ENCODE measurements at regions not wholly inside any gene's neighbourhood (a gene's known extent, or its start where the extent isn't known, plus 50 kb on each side); places are given as distances from the start of the nearest gene placed in this dataset.

DNA sequence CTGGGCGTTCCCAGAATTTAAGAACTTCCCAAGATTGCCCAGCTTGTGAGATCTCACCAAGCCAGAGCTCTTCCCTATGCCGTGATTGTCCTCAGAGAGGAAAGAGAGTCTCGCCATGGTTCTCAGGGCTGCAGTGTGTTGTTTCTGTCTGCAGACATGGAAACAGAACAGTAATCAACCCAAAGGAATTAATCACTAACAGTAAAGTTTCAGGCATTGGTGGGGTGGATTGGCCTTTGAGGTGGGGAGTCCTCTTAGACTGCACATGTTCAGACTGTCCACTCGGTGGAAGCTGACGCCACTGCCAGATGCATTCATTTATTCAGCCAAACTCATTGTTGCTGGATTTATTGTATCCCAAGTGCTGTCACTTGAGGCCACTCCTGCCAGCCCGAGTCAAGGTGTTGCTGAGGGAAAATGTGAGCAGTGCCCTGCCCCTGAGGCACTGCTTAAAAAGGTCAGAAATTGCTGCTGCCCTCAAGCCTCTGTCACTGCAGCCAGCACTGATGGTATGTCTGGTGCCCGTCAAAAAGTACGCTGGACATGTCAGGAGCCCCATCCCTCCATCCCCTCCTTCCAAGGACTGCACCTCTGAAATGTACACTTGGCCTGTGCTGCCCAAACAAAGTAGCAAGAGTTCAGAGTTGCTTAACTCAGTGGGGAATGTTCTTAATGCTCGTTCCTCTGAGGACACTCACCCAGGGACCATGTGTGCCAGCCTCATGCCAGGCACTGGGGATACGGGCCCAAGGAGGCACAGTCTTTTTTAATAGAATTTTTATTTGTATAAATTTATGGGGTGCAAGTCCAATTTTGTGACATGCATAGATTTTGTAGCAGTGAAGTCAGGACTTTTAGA lies 201.0 kb downstream of the GLI2 start:
- no peak for DNase-seq (ENCODE audit: low read depth in 2 of 2)

DNA sequence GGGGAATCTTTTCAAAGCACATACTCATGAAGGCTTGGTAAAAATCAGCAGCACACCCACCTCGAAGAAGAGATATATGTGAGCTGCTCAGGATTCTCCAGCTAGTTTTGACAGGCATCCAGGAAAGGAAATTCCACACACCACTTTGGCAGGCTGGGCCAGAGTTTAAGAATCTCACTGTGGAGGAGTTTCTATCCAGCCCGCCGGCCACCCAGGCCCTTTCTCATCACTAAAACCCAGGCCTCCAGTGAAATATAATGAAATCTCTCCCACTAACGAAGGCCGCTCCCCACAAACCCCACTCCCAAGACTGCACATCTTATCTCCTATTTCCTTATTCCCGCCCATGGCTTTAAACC lies 202.0 kb downstream of the GLI2 start:
- no peak for DNase-seq (ENCODE audit: low read depth in 2 of 2)

DNA sequence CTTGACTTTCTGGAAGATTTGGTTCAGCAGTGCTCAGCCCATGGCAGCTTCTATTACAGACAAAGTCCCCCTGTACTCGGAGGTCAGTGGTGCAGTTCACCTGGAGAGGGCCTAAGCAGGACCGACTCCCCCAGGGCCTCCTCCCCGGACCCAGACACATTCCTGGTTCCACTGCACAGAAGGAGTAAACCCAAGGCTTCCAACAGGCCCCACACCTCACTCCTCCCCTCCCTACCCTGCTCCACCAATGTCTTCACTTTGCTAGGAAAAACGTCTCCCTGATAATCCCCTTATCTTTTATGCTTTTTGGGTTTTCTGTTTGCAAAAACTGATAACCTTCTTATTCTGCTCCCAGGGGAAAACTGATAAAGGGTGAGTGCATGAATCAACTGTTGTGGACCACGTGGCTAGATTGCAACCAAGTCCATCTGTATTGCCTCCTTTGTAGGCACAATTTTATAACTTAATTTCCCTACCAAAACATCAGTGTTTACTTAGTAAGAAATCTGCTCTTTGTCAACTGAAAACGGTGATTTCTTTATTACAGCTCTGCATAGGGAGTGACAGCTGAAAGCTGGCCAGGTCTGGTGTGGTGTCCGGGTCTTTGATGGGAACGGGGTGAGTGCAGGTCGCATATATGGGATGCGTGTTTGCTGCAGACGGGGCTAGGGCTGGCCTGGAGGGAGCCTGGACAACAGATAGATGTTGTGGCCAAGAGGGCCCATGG lies 202.5 kb downstream of the GLI2 start:
- DNase-seq (ENCODE audit: low read depth in 2 of 2), result no peak

DNA sequence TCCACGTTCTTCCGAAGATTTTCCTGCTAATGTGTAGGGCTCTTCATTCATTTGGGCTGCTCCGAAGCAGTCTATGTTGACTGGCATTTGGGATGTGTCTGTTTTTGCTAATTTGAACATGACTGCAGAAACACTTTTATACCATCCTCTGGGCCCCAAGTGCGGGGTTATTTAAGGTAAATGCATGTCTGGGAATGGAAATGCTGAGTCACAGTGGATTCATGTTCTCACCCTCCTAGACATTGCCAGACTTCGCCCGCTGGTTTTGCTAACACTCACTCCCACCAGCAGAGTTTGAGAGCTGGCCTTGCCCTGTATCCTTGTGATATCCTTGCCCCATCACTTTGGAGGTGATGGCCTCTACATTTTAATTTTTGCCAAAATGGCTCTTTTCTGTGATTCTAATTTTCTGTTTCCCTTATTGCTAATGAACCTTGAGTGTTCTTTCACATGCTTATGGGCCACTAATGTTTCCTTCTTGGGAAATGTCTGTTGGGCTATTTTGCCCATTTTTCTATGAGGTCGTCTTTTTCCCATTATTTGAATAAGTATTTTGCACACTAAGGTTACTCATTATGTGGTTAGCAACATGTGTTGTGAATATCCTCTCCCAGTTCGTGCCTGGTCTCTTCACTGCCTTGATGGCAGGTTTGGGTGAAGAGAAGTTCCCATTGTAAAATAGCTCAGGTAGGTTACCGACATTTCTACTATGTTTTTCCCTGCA lies 204.1 kb downstream of the GLI2 start:
- DNase-seq (ENCODE audit: low read depth in 2 of 2), result no peak

DNA sequence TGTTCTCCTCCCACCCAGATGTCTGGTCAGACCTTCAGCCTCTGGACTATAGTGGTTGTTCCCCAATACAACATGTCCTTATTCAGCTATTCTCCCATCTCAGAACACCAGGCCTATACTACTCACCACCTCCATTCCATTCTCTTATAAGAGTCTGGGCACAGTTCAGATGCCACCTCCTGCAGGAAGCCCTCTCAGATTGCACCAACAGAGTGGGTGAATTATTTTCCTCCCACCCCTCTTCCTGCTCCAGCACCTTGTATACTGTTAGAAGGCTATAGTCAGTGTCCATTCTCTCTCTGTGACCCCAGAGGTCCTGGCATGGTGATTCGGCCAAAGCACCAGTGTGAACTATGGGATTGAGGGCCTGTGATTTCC lies 204.6 kb downstream of the GLI2 start:
- DNase-seq (ENCODE audit: low read depth in 2 of 2), result no peak

DNA sequence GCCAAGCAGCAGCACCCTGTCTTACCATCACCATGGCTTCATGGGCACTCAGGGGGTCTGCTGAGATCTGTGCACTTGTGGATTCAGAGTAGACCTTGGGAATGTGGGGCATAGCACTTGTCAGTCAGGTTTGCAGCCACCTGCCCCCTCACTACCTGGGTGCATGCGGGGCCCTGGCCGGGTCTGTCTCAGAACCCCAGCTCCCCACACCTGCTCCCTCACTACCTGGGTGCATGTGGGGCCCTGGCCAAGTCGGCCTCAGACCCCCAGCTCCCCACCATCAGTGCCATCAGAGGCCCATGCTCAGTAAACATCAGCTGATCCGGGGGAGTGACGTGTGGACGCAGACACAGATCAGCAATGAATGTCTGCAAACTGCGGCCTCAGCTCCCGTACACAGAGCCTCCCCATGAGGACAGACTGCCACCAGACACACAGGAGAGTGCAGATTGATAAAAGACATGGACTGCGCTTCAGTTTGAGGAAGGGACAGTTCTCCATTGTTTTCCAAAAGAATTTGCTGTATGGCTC lies 205.1 kb downstream of the GLI2 start:
- DNase-seq (ENCODE audit: low read depth in 2 of 2), result no peak

DNA sequence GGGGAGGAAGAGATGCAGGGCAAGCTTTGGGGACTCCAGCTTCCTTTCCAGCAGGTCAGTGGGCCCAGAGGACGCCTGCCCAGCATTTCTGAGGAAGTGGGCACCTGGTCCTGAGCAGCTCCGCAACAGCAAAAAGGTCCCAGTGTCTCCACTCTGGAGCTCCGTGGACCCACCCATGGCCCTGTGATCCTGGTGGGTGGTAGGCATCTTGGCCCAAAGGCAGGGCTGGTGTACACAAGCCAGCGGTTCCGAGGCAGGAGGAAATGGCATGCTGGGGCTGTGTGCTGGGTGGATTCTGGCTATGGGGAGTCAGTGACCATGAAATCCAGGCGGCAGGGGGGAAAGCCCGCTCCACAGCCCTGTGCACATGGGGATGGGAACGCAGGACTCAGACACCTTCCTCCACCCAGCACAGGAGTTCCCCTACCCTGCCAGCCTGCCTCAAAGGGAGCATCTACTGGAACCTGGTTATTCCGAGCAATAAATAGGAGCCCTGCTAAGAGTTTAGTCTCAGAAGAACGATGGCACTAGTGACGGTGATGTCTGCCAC lies 206.0 kb downstream of the GLI2 start:
- no peak for DNase-seq (ENCODE audit: low read depth in 2 of 2)

DNA sequence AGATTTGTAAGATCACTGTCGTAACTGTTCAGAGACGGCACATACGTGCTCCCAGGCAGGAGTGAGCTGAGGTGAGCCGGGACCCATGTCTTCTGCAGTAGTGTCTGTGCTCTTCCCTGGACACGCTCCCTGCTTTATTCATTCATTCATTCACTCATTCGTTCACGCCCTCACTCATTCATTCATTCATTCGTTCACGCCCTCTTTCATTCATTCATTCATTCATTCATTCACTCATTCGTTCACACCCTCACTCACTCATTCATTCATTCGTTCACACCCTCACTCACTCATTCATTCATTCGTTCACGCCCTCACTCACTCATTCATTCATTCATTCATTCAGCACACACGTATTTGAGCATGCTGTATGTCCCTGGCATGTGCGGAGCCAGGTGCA lies 207.0 kb downstream of the GLI2 start:
- no peak for DNase-seq (ENCODE audit: low read depth in 2 of 2)

DNA sequence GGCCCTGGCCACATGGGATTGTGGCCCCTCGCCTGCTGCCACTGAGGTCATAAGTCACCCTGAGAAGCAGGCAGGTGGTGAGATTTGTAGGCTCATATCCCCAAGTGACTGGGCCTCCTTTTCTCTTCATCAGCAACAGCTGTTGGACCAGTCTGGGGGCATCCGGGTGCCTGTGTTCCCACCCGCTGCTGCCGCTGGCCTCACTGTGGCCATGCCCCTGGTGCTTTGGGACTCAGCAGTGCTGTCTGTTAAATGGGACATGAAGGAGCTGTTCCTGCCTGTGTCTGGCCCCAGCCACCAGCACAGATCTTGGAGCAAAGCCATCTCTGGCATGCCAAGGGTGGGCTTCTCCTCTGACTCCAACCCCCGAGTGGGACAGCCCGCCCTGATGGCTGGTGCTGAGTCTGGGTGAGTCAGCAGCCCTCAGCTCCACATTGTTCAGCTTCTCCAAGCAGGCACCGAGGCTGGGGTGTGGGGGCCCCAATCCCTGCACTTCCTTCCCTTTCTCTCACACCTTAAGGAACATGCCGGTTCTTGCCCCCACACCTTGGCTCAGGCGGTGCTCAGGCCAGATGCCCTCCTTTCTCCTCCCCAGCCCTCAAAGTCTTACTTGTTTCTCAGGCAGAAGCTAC lies 207.9 kb downstream of the GLI2 start:
- DNase-seq (ENCODE audit: low read depth in 2 of 2), result no peak

DNA sequence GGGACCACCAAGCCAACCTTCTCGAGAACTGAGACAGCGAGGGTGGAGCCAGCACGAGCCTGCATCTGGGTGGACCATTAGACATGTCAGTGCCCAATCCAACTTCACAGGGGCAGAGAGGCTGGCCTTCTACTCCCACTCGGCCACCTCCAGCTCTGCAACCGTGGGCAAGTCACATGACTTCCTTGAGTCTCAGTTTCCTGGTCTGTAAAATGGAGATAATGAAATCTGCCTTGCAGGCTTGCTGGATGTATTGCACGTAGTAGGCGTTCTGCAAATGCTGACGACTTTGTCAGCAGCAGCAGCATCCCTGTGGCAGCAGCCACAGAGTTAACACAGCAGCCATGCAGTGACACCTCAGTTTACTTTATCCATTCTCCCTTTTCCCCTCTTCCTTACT lies 208.9 kb downstream of the GLI2 start:
- DNase-seq (ENCODE audit: low read depth in 2 of 2), result no peak

DNA sequence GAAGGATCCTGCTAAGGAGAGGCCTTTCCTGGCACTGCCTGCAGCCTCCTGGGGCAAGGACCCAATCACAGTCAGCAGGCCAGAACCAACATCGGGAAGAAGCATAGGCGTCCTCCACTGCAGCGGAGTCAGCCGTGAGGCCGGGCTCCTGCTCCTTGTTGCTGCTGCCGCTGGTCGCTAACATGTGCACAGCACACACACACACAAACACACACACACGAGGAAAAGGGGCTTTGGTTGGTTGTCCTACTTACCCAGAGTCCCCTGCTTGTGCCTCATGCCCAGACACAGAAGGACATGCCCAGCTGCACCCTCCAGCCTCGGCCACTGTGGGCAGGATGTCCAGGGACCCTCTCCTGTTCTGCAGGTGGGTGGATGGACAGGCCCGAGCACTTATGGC lies 209.4 kb downstream of the GLI2 start:
- no peak for DNase-seq (ENCODE audit: low read depth in 2 of 2)

DNA sequence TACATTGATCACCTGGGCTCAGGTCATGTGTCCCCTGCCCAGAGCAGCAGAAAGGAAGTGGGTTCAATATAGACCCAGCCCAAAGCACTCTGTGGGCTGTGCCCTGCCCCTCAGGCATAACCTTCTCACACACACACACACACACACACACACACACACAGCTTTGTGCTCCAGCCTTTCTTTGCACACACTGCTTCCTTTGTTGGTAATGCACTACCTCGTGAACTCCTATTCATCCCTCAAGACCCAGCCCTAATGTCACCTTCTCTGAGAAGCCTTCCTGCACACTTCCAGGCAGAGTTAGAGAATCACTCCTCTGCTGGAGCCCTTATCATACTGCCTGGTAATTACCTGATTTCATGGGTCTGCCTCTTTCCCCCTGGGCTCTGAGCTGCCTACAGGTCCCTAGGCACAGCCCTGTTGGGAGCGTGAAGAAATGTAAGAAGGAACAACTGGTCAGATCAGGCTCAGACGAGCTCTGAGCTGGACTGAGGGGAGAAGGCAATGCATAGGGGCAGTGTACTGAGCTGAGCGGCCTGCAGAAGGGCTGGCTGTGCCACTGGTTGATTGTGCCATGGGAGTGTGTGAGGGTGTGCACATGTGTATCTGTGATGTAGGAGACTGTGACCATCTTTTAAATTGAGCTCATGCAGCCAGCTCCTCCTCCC lies 210.3 kb downstream of the GLI2 start:
- no peak for DNase-seq (ENCODE audit: low read depth in 2 of 2)

DNA sequence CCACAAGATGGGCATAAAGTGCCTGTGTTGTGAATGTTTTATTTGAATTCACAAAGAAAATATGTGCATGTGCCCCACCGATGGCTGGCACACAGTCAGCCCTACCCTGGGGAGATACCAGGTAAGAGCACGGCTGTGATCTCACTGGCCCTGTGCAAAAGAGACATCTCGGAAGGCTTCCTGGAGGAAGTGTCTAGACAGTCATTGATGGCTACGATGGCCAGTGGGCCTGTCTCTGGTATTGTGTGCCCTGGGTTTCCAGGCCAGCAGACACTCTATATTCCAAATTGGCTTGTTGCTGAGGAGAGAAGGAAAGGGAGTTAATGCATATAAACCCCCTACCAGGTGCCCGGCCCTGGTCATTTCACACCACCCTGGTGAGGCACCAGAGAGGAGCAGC lies 211.7 kb downstream of the GLI2 start:
- DNase-seq (ENCODE audit: low read depth in 2 of 2), result no peak

DNA sequence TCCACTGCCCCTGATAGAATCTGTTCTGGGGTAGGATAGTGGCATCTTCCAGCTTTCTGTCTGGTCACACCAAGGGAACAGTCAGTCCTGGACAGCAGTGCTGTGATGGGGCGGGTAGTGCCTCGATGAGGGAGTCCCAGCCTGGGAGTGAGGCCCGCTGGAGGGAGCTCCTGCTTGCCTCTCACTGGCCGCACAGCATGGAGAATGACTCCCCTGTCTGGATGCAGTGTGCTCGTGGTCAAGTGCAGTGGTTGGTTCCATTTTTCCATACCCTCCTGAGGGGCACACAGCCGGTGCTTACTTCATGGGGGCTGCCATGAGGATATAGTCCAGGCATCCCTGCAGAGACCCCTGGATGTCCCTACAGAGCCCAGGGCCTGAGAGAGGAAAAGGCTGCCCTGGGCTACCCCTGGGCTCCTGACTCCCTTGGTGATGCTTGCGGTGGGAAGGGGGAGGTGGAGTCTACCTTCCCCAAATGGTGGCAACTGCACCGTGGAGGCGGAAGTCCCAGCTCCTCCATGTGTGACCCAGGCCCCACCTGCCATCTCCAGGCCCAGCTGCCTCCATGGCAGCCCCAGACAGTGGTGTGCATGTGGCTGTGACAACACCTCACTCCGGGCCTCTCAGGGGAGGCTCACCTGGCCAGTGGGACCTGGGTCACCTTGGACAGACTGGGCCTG lies 212.5 kb downstream of the GLI2 start:
- DNase-seq (ENCODE audit: low read depth in 2 of 2), result no peak

DNA sequence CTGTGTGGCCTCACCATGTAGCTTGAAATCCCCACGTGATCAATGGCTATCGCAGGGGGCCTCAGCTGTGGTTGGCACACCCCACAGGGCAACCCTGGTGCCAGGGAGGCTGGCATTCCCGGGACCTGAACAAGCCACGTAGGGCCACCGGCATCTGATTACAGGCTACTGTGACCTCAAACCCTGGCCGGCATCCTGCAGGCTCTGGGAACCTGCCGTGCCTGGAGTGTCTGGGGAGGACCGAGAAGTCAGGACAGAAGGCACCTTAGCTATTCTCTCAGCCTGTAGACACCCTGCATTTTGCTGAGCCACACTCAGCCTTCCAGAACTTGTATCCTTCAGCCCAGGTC lies 213.0 kb downstream of the GLI2 start:
- DNase-seq (ENCODE audit: low read depth in 2 of 2), result no peak

DNA sequence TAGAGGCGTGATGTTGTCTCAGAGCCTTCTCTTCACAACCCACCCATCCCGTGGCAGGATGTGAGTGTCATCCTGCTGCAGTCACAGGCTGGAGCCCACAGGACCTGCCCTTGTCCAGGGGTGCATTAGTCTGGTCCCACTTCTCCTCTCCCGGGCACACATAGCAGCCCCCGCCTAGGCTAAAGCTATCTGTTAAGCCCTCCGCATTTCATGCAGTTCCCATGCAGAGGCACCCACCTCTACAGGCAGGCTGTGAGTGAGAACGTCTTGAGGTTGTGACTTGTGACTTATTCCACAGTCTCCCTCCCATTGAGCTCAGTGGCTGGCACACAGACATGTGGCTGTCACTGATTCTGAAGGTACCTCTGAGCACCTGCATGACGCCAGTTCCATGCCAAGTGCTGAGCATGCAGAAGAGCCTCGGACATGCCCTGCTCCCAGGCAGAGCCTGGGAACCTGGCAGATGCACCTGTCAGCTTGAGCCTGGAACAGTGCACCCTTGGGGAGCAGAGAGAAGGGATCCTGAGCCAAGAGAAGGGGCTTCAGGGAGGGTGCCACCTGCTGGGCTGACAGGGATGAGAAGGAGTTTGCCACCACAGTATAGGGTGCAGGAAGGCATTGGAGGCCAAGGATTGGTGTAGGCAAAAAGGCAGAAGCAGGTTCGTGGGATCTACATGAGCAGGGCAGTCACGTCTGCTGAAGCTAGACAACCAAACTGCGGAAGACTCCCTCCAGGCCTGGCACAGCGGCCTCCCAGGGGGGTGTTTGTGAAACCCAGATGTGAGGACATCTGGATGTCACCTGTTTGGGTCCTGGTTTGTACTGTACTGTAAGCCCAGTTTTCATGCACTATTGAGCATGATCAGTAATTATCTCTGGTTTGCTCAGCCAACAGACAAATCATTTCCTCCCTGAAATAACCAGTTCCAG lies 213.6 kb downstream of the GLI2 start:
- no peak for DNase-seq (ENCODE audit: low read depth in 2 of 2)

DNA sequence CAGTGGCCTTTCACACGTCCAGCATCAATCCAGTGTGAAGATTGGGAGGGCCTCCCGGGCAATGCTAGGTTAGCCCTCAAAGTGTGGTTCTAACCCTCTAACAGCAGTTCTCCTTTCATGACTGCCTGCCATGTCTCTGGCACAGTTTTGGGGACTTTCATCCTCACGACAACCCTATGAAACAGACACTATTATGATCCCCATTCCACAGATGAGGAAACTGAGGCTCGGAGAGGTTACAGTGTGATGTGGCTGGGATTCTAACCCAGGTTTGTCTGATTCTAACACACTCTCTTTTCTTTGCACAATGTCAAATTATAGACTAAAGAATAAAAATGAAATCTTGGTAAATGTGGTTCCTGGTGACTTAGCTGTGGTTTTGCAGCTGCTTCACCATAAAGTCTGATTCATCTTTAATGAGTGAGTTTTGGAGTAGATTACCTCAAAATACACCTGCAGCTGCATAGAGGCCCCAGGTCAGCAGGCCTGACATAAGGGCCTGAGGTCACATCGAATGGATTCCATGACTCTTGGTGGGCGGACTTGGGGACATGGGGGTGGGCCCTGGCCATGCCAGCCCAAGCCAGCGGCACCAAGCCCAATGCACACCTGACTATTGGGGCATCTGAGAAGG lies 214.4 kb downstream of the GLI2 start:
- DNase-seq (ENCODE audit: low read depth in 2 of 2), result no peak

DNA sequence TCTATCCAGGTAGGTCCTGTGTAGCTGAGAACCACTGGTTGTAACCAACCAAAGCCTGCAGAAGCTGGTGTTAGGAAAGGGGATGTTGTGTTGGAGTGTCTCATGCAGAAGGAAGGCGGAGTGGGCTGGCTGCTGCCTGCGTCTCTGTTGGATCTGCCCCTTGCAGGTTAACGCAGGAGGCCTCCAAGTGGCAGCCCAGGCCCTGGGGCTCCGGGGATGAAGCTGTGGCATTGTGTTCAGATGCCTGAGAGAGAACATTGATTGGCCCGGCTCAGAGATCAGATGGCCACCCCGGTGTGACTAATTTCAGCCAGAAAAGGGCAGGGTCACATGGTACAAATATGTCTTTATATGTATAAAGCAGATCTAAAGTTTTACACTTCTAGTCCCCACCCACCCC lies 216.0 kb downstream of the GLI2 start:
- DNase-seq (ENCODE audit: low read depth in 2 of 2), result no peak

DNA sequence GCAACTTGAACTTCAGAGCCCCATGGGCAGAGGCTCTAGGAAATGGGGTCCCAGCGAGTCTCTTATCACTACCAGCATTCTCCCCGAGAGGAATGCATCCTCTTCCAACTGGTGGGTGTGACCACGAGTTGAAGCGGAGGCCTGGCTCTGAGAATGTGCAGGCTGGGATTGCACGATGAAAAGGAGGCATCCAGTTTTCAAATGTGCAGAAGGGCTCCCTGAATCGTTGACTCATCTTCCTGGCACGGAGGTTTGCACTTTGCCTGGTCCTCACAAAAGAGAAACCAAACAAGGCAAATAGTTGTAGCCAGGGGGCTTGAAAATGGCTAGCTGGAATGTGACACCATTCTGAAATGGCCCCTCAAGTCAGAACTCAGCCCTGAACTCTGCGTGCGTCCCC lies 216.7 kb downstream of the GLI2 start:
- DNase-seq (ENCODE audit: low read depth in 2 of 2), result no peak
